ENCODE measurements at regions not wholly inside any gene's neighbourhood (a gene's known extent, or its start where the extent isn't known, plus 50 kb on each side); places are given as distances from the start of the nearest gene placed in this dataset.
"Not testable (repeated sequence)": the region's sequence is repeated elsewhere in the genome, so short reads cannot be mapped to it uniquely, and the experiment has no call there.

DNA sequence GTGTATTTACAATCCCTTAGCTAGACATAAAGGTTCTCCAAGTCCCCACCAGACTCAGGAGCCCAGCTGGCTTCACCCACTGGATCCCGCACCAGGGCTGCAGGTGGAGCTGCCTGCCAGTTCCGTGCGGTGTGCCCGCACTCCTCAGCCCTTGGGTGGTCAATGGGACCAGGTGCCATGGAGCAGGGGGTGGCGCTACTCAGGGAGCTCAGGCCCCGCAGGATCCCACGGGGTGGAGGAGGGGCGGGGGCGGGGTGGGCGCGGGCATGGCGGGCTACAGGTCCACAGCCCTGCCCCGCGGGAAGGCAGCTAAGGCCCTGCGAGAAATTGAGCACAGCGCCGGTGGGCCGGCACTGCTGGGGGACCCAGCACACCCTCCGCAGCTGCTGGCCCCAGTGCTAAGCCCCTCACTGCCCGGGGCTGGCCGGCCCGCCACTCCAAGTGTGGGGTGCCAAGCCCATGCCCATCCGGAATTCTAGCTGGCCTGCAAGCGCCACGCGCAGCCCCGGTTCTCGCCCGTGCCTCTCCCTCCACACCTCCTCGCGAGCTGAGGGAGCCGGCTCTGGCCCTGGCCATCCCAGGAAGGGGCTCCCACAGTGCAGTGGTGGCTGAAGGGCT lies 99.8 kb upstream of the STARD4 start:
- H3K27me3 ChIP-seq (replicated peaks); H3K27ac ChIP-seq; H3K4me3 ChIP-seq; H3K36me3 ChIP-seq; H3K4me1 ChIP-seq (replicated peaks); H3K9me3 ChIP-seq (replicated peaks); DNase-seq (ENCODE audit: low read depth in 1 of 2, low spot score in 2 of 2): not testable (repeated sequence)

- Histone ChIP-seq H3K36me3 (no peaks in the 10 kb centered on the region), H3K27ac (no peak overlapping the region), H3K27me3 (replicated peaks) (no peaks in the 10 kb centered on the region; the same call in 1 of the 2 replicates), H3K4me1 (replicated peaks) (no peaks in the 10 kb centered on the region), H3K4me3 (no peak overlapping the region), H3K9me3 (replicated peaks) (peaks cover 3% of the 10 kb centered on the region; the same call in 1 of the 2 replicates)
- no peak for DNase-seq (ENCODE audit: low read depth in 1 of 2, low spot score in 2 of 2)
Observed at GRCh38 chr5:111606194-111606593, 93.9 kb upstream of the STARD4 start.

- Histone ChIP-seq H3K9me3 (replicated peaks) (peaks cover 3% of the 10 kb centered on the region; the same call in 1 of the 2 replicates), H3K36me3 (no peaks in the 10 kb centered on the region), H3K27me3 (replicated peaks) (no peaks in the 10 kb centered on the region; the same call in 1 of the 2 replicates), H3K27ac (no peak overlapping the region), H3K4me1 (replicated peaks) (no peaks in the 10 kb centered on the region), H3K4me3 (no peak overlapping the region)
- no peak for DNase-seq (ENCODE audit: low read depth in 1 of 2, low spot score in 2 of 2)
Observed at GRCh38 chr5:111603446-111603827, 91.1 kb upstream of the STARD4 start.

GRCh38 chr5:111602817-111603445 lies 90.6 kb upstream of the STARD4 start:
- no peaks in the 10 kb centered on the region for H3K36me3 ChIP-seq
- H3K27me3 ChIP-seq (replicated peaks) = no peaks in the 10 kb centered on the region; the same call in 1 of the 2 replicates
- H3K4me1 ChIP-seq (replicated peaks) = no peaks in the 10 kb centered on the region
- peaks cover 3% of the 10 kb centered on the region; the same call in 1 of the 2 replicates for H3K9me3 ChIP-seq (replicated peaks)
- no peak for DNase-seq (ENCODE audit: low read depth in 1 of 2, low spot score in 2 of 2)
- no peak overlapping the region for H3K4me3 ChIP-seq
- no peak overlapping the region for H3K27ac ChIP-seq

DNA sequence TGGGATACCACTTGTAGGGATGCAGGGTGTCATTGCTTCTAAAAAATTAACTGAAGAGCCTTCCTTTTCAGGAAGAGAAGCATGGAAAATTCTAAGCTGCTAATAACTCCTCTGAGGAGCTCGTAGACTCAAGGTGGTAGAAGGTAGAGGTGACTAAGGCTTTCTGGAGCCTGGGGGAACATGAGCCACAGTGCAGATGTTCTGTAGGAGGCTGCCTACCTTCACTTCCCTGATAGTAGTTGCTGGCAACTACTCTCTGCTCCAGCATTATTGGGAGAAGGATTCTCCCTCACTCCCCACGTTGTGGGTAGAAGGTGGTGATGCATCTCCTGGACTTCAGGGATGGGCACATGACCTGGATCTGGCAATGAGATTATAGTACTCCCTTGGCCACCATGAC lies 86.7 kb upstream of the STARD4 start:
- Histone ChIP-seq H3K4me3 (no peak overlapping the region), H3K9me3 (replicated peaks) (peaks cover 3% of the 10 kb centered on the region; the same call in 1 of the 2 replicates), H3K27me3 (replicated peaks) (no peaks in the 10 kb centered on the region), H3K4me1 (replicated peaks) (no peaks in the 10 kb centered on the region), H3K36me3 (no peaks in the 10 kb centered on the region), H3K27ac (no peak overlapping the region)
- DNase-seq (ENCODE audit: low read depth in 1 of 2, low spot score in 2 of 2) = no peak

- H3K27ac ChIP-seq = no peak overlapping the region
- no peak overlapping the region for H3K4me3 ChIP-seq
- no peaks in the 10 kb centered on the region for H3K36me3 ChIP-seq
- H3K9me3 ChIP-seq (replicated peaks) = no peaks in the 10 kb centered on the region
- no peaks in the 10 kb centered on the region for H3K27me3 ChIP-seq (replicated peaks)
- no peak for DNase-seq (ENCODE audit: low read depth in 1 of 2, low spot score in 2 of 2)
- no peaks in the 10 kb centered on the region for H3K4me1 ChIP-seq (replicated peaks)
Observed at GRCh38 chr5:111597491-111597890, 85.2 kb upstream of the STARD4 start.

DNA sequence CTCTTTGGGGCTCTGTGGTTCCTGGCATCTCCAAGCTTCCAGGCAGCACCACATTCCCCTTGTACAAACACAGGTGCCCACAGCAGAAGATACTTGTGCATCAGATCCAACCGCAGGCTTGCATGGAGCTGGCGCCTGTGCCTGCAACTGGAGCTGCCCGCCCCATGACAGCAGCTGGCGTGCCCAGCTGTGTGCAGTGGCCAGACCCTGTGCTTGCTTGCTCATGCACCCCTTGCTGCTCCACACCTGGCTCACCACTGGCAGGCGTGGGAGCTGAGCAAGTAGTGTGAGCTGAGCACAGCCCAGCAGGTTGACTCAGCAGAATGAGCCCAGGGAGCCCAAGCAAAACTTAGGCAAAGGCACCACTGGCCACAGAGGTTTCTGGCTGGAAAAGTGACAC lies 84.4 kb upstream of the STARD4 start:
- H3K27me3 ChIP-seq (replicated peaks) = no peaks in the 10 kb centered on the region
- no peaks in the 10 kb centered on the region for H3K4me1 ChIP-seq (replicated peaks)
- no peak overlapping the region for H3K4me3 ChIP-seq
- H3K36me3 ChIP-seq = no peaks in the 10 kb centered on the region
- H3K9me3 ChIP-seq (replicated peaks) = no peaks in the 10 kb centered on the region
- no peak for DNase-seq (ENCODE audit: low read depth in 1 of 2, low spot score in 2 of 2)
- no peak overlapping the region for H3K27ac ChIP-seq

DNA sequence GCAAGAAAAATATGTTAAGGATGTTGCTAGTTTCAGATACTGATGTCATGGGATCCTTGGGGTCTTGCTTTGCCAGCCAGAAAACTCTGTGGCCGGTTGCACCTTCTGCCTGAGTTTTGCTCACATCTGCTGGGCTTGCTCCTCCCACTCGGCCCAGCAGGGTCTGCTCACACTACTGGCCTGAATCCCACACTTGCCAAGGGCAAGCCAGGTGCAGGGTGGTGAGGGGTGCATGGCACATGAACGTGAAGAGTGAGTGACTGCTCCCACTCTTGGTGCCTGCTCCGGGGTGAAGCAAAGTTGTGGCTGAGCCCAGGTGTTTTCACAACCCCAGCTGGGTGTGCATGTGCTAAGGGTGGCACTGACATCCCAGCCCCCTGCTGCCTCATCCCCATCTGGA lies 83.1 kb upstream of the STARD4 start:
- Histone ChIP-seq H3K36me3 (no peaks in the 10 kb centered on the region), H3K4me3 (no peak overlapping the region), H3K27me3 (replicated peaks) (no peaks in the 10 kb centered on the region), H3K9me3 (replicated peaks) (no peaks in the 10 kb centered on the region), H3K27ac (no peak overlapping the region), H3K4me1 (replicated peaks) (no peaks in the 10 kb centered on the region)
- DNase-seq (ENCODE audit: low read depth in 1 of 2, low spot score in 2 of 2) = no peak

DNA sequence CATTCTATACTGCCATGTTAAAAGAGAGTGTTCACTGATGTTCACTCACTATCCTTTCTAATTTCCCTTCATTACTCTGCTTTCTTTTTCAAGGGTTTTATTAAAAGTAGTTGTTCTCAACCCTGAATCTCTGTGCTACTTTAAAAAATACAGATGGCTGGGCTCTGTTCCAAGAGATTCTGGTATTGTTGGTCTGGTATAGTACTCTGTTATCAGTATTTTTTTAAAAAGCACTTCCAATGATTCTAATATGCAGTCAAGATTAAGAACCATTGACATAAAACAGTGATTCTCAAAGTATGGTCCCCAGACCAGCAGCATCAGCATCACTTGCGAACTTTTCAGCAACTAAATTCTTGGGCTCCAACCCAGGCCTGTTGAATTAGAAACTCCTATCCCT lies 77.0 kb upstream of the STARD4 start:
- Histone ChIP-seq H3K36me3 (no peaks in the 10 kb centered on the region), H3K27me3 (replicated peaks) (no peaks in the 10 kb centered on the region; the same call in 1 of the 2 replicates), H3K4me1 (replicated peaks) (no peaks in the 10 kb centered on the region), H3K9me3 (replicated peaks) (peaks cover 3% of the 10 kb centered on the region; the same call in 1 of the 2 replicates), H3K27ac (no peak overlapping the region), H3K4me3 (no peak overlapping the region)
- no peak for DNase-seq (ENCODE audit: low read depth in 1 of 2, low spot score in 2 of 2)

GRCh38 chr5:111587728-111588127 lies 75.4 kb upstream of the STARD4 start:
- Histone ChIP-seq H3K36me3 (no peaks in the 10 kb centered on the region), H3K27me3 (replicated peaks) (no peaks in the 10 kb centered on the region; the same call in 1 of the 2 replicates), H3K27ac (no peak overlapping the region), H3K4me1 (replicated peaks) (no peaks in the 10 kb centered on the region), H3K4me3 (no peak overlapping the region), H3K9me3 (replicated peaks) (peaks cover 3% of the 10 kb centered on the region; the same call in 1 of the 2 replicates)
- DNase-seq (ENCODE audit: low read depth in 1 of 2, low spot score in 2 of 2) = no peak

DNA sequence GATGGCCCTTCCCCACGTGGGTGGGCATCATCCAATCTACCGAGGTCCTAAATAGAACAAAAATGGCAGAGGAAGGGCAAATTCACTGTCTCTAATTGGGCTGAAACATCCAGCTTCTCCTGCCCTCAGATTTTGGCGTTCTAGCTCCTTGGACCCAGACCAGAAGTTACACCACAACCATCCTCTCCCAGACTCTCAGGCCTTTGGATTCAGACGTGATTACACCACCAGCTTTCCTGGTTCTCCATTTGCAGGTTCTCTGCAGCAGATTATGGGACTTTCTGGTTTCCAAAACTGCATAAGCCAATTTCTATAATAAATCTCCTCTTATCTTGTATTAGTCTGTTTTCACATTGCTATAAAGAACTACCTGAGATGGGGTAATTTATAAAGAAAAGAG lies 73.6 kb upstream of the STARD4 start:
- Histone ChIP-seq H3K9me3 (replicated peaks) (peaks cover 5% of the 10 kb centered on the region; the same call in 1 of the 2 replicates), H3K27me3 (replicated peaks) (no peaks in the 10 kb centered on the region; the same call in 1 of the 2 replicates), H3K4me3 (no peak overlapping the region), H3K4me1 (replicated peaks) (no peaks in the 10 kb centered on the region), H3K36me3 (no peaks in the 10 kb centered on the region), H3K27ac (no peak overlapping the region)
- no peak for DNase-seq (ENCODE audit: low read depth in 1 of 2, low spot score in 2 of 2)

- Histone ChIP-seq H3K27me3 (replicated peaks) (no peaks in the 10 kb centered on the region; the same call in 1 of the 2 replicates), H3K4me1 (replicated peaks) (no peaks in the 10 kb centered on the region), H3K4me3 (no peak overlapping the region), H3K27ac (no peak overlapping the region), H3K9me3 (replicated peaks) (peaks cover 6% of the 10 kb centered on the region; the same call in 1 of the 2 replicates), H3K36me3 (no peaks in the 10 kb centered on the region)
- DNase-seq (ENCODE audit: low read depth in 1 of 2, low spot score in 2 of 2) = no peak
Observed at GRCh38 chr5:111585291-111585690, 73.0 kb upstream of the STARD4 start.

GRCh38 chr5:111584651-111585050 lies 72.3 kb upstream of the STARD4 start:
- H3K27ac ChIP-seq = no peak overlapping the region
- H3K4me3 ChIP-seq = no peak overlapping the region
- no peaks in the 10 kb centered on the region; the same call in 1 of the 2 replicates for H3K27me3 ChIP-seq (replicated peaks)
- no peaks in the 10 kb centered on the region for H3K4me1 ChIP-seq (replicated peaks)
- no peaks in the 10 kb centered on the region for H3K36me3 ChIP-seq
- H3K9me3 ChIP-seq (replicated peaks) = peaks cover 6% of the 10 kb centered on the region; the same call in 1 of the 2 replicates
- no peak for DNase-seq (ENCODE audit: low read depth in 1 of 2, low spot score in 2 of 2)

DNA sequence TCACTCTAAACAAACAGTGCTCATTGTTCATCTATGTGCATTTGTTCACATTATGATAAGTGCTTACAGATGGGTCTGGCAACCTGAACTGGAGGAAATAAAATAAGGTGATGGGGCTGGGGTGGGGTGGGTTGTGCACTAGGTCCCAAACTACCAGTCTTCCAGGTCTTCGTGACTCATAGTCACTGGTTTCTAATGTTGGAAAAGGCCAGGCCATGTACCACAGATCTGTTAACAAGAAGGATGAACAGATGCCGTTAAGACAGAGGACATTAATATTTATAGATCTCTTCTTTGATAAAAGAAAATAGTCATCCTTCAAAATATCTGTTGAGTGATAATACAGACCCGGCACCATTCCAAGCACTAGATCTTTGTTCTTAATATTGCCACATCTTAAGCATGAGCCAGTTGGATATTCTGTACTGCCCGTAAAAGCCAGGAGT lies 71.4 kb upstream of the STARD4 start:
- Histone ChIP-seq H3K4me1 (replicated peaks) (no peaks in the 10 kb centered on the region), H3K27me3 (replicated peaks) (no peaks in the 10 kb centered on the region; the same call in 1 of the 2 replicates), H3K27ac (no peak overlapping the region), H3K36me3 (no peaks in the 10 kb centered on the region), H3K4me3 (no peak overlapping the region), H3K9me3 (replicated peaks) (peaks cover 6% of the 10 kb centered on the region; the same call in 1 of the 2 replicates)
- DNase-seq (ENCODE audit: low read depth in 1 of 2, low spot score in 2 of 2) = no peak
